ENCODE measurements at regions not wholly inside any gene's neighbourhood (a gene's known extent, or its start where the extent isn't known, plus 50 kb on each side); places are given as distances from the start of the nearest gene placed in this dataset.

GRCh38 chr18:11495441-11495840 is 114.0 kb upstream of the SLC35G4 start:
- H3K9ac ChIP-seq (ENCODE audit: low read depth in 1 of 2, low read length in 2 of 2), result no peak overlapping the region
- H3K4me3 ChIP-seq (ENCODE audit: low read depth in 1 of 3, low read length in 3 of 3), result no peak overlapping the region
- WGBS, result 62% methylated on average over 6 of the region's 6 CpGs
- H3K4me1 ChIP-seq (ENCODE audit: control insufficient read depth in 4 of 4, insufficient read depth in 4 of 4, low read length in 3 of 4), result no peaks in the 10 kb centered on the region
- H3K9me3 ChIP-seq (ENCODE audit: control insufficient read depth in 4 of 4, low read length in 3 of 4), result no peaks in the 10 kb centered on the region
- TF ChIP-seq ATF3 (IDR thresholded peaks at IDR 0.05) (no peak), YY1 (IDR thresholded peaks at IDR 0.05) (no peak), HNF4G (IDR thresholded peaks at IDR 0.05) (no peak), SP1 (IDR thresholded peaks at IDR 0.05) (no peak), MAX (IDR thresholded peaks at IDR 0.05) (no peak), FOXA1 (IDR thresholded peaks at IDR 0.05) (no peak), EGR1 (IDR thresholded peaks at IDR 0.05; ENCODE audit: low read depth in 2 of 2) (no peak), CTCF (IDR thresholded peaks at IDR 0.05; ENCODE audit: low read depth, low read length, missing input control) (no peak), FOXA2 (IDR thresholded peaks at IDR 0.05) (no peak), HNF4A (conservative IDR thresholded peaks at IDR 0.05) (no peak), REST (IDR thresholded peaks at IDR 0.05) (no peak), RAD21 (IDR thresholded peaks at IDR 0.05) (no peak), ZBTB33 (IDR thresholded peaks at IDR 0.05) (no peak), GABPA (IDR thresholded peaks at IDR 0.05 in 1 of 2, conservative IDR thresholded peaks at IDR 0.05 in 1 of 2) (no peak)
- no peak for DNase-seq (ENCODE audit: low spot score)
- no peak overlapping the region for H3K27ac ChIP-seq (ENCODE audit: low read depth in 1 of 2, low read length in 2 of 2)
- H3K27me3 ChIP-seq (ENCODE audit: control insufficient read depth in 4 of 4, insufficient read depth in 4 of 4, low read length in 3 of 4), result peaks cover 0 to 4% (median 0%) of the 10 kb centered on the region in 4 donors
- H3K36me3 ChIP-seq (ENCODE audit: control insufficient read depth in 4 of 4, insufficient read depth in 3 of 4, low read depth in 1 of 4, low read length in 3 of 4), result no peaks in the 10 kb centered on the region

GRCh38 chr18:11494107-11494506 is 115.3 kb upstream of the SLC35G4 start:
- Histone ChIP-seq H3K9me3 (ENCODE audit: control insufficient read depth in 4 of 4, low read length in 3 of 4) (no peaks in the 10 kb centered on the region), H3K4me3 (ENCODE audit: low read depth in 1 of 3, low read length in 3 of 3) (no peak overlapping the region), H3K4me1 (ENCODE audit: control insufficient read depth in 4 of 4, insufficient read depth in 4 of 4, low read length in 3 of 4) (no peaks in the 10 kb centered on the region), H3K27ac (ENCODE audit: low read depth in 1 of 2, low read length in 2 of 2) (no peak overlapping the region), H3K9ac (ENCODE audit: low read depth in 1 of 2, low read length in 2 of 2) (no peak overlapping the region), H3K27me3 (ENCODE audit: control insufficient read depth in 4 of 4, insufficient read depth in 4 of 4, low read length in 3 of 4) (peaks cover 0 to 4% (median 0%) of the 10 kb centered on the region in 4 donors), H3K36me3 (ENCODE audit: control insufficient read depth in 4 of 4, insufficient read depth in 3 of 4, low read depth in 1 of 4, low read length in 3 of 4) (no peaks in the 10 kb centered on the region)
- no peak for TF ChIP-seq RXRA (IDR thresholded peaks at IDR 0.05)
- TF ChIP-seq JUND (IDR thresholded peaks at IDR 0.05), result no peak
- TF ChIP-seq TAF1 (conservative IDR thresholded peaks at IDR 0.05), result no peak
- no peak for TF ChIP-seq FOXA2 (IDR thresholded peaks at IDR 0.05)
- TF ChIP-seq HNF4G (IDR thresholded peaks at IDR 0.05), result no peak
- TF ChIP-seq NR2F2 (IDR thresholded peaks at IDR 0.05), result no peak
- no peak for TF ChIP-seq FOXA1 (IDR thresholded peaks at IDR 0.05)
- no peak for DNase-seq (ENCODE audit: low spot score)

All from liver (tissue), 8 donors.